ENCODE measurements at regions not wholly inside any gene's neighbourhood (a gene's known extent, or its start where the extent isn't known, plus 50 kb on each side); places are given as distances from the start of the nearest gene placed in this dataset.

- H3K4me2 ChIP-seq (ENCODE audit: low read length): no peak overlapping the region
- no peak overlapping the region for H3K4me3 ChIP-seq (ENCODE audit: low read length)
- no peak overlapping the region for H3K9ac ChIP-seq (ENCODE audit: low read length)
- no peak overlapping the region for H2AFZ ChIP-seq (ENCODE audit: low read depth, low read length)
- no peaks in the 10 kb centered on the region for H3K9me3 ChIP-seq (ENCODE audit: insufficient read depth, low read length)
- no peaks in the 10 kb centered on the region for H4K20me1 ChIP-seq (ENCODE audit: insufficient read depth, low read length)
- no peaks in the 10 kb centered on the region for H3K79me2 ChIP-seq (ENCODE audit: low read length)
- no peak overlapping the region for H3K27ac ChIP-seq (ENCODE audit: low read length)
- no peak for TF ChIP-seq EZH2phosphoT487 (IDR thresholded peaks at IDR 0.05; ENCODE audit: low read depth)
- no peak for TF ChIP-seq CTCF (IDR thresholded peaks at IDR 0.05; ENCODE audit: low read depth, low read length)
- H3K4me1 ChIP-seq (ENCODE audit: low read length): peaks cover 13% of the 10 kb centered on the region
- H3K27me3 ChIP-seq (ENCODE audit: low read depth, low read length): no peaks in the 10 kb centered on the region
- no peaks in the 10 kb centered on the region for H3K36me3 ChIP-seq (replicated peaks; ENCODE audit: low read depth, low read length)
Observed at GRCh38 chr5:62686692-62687091, 108.1 kb downstream of the LRRC70 start.

DNA sequence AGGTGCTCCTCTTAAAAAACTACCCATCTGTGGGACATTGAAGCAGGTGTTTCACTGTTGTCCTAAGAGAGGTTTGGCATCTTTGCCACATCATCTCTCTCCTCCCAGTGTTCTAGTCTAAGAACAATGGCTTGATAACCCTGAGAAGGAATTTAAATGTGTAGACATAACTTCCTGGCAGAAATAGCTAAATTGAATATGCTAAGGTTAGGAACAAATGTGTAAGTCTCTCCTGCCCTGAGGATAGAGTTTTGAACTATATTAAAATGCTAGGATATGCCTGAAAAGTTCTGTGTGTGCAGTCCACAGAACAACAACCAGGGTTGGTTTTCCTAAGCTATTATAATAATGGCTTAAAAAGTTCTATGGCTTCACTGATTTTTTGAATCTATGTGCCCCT, 106.6 kb downstream of the LRRC70 start:
- Histone ChIP-seq H3K27ac (ENCODE audit: low read length) (no peak overlapping the region), H3K4me2 (ENCODE audit: low read length) (no peak overlapping the region), H3K4me3 (ENCODE audit: low read length) (no peak overlapping the region), H4K20me1 (ENCODE audit: insufficient read depth, low read length) (no peaks in the 10 kb centered on the region), H3K79me2 (ENCODE audit: low read length) (no peaks in the 10 kb centered on the region), H3K9ac (ENCODE audit: low read length) (no peak overlapping the region), H2AFZ (ENCODE audit: low read depth, low read length) (no peak overlapping the region), H3K27me3 (ENCODE audit: low read depth, low read length) (no peaks in the 10 kb centered on the region), H3K9me3 (ENCODE audit: insufficient read depth, low read length) (no peaks in the 10 kb centered on the region), H3K36me3 (replicated peaks; ENCODE audit: low read depth, low read length) (no peaks in the 10 kb centered on the region), H3K4me1 (ENCODE audit: low read length) (peaks cover 7% of the 10 kb centered on the region)
- TF ChIP-seq EZH2phosphoT487 (IDR thresholded peaks at IDR 0.05; ENCODE audit: low read depth) (no peak), CTCF (IDR thresholded peaks at IDR 0.05; ENCODE audit: low read depth, low read length) (no peak)

DNA sequence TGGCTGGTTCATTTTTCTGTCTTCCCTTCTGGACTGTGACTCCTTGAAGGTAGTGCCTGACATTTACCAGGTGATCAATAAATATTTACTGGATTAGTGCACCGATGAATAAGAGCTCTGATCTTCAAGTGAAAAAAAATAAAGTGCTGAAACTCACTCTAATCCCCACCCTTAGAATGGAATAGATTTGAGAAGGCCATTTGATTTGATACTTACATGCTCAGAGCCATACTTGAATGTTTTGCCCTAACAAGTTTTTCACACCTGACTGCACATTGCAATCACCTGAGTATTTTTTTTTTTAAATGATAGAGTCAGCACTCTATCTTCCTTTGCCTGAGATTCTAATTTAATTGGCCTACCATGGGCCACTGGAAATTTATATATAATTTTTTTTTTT, 105.7 kb downstream of the LRRC70 start:
- Histone ChIP-seq H3K4me2 (ENCODE audit: low read length) (no peak overlapping the region), H4K20me1 (ENCODE audit: insufficient read depth, low read length) (no peaks in the 10 kb centered on the region), H3K27me3 (ENCODE audit: low read depth, low read length) (no peaks in the 10 kb centered on the region), H3K27ac (ENCODE audit: low read length) (no peak overlapping the region), H2AFZ (ENCODE audit: low read depth, low read length) (no peak overlapping the region), H3K9ac (ENCODE audit: low read length) (no peak overlapping the region), H3K4me3 (ENCODE audit: low read length) (no peak overlapping the region), H3K36me3 (replicated peaks; ENCODE audit: low read depth, low read length) (no peaks in the 10 kb centered on the region), H3K4me1 (ENCODE audit: low read length) (no peaks in the 10 kb centered on the region), H3K9me3 (ENCODE audit: insufficient read depth, low read length) (no peaks in the 10 kb centered on the region), H3K79me2 (ENCODE audit: low read length) (no peaks in the 10 kb centered on the region)
- TF ChIP-seq CTCF (IDR thresholded peaks at IDR 0.05; ENCODE audit: low read depth, low read length): no peak
- TF ChIP-seq EZH2phosphoT487 (IDR thresholded peaks at IDR 0.05; ENCODE audit: low read depth): no peak

DNA sequence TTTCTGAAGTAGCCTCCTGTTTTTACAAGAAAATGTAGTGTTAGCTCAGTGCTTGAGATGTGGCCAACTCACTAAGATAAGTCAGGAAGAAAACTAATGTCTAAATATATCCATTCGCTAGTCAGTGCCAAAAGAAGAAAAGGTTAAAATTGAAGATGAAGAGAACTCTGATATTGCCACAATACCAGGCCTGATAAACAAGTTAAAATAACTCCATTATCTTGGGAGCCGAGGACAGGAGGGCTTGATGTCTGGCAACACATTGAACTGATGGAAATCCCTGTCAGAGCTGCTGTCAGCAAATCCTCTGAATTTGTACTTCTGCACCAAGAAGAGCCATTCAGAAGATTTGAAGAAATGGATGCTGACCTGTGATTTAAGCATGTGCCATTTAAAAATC, 103.4 kb downstream of the LRRC70 start:
- H3K36me3 ChIP-seq (replicated peaks; ENCODE audit: low read depth, low read length): no peaks in the 10 kb centered on the region
- H3K4me1 ChIP-seq (ENCODE audit: low read length): no peaks in the 10 kb centered on the region
- no peaks in the 10 kb centered on the region for H4K20me1 ChIP-seq (ENCODE audit: insufficient read depth, low read length)
- TF ChIP-seq EZH2phosphoT487 (IDR thresholded peaks at IDR 0.05; ENCODE audit: low read depth) (no peak), CTCF (IDR thresholded peaks at IDR 0.05; ENCODE audit: low read depth, low read length) (no peak)
- H2AFZ ChIP-seq (ENCODE audit: low read depth, low read length): no peak overlapping the region
- no peak overlapping the region for H3K4me2 ChIP-seq (ENCODE audit: low read length)
- H3K27me3 ChIP-seq (ENCODE audit: low read depth, low read length): no peaks in the 10 kb centered on the region
- H3K79me2 ChIP-seq (ENCODE audit: low read length): no peaks in the 10 kb centered on the region
- H3K27ac ChIP-seq (ENCODE audit: low read length): no peak overlapping the region
- no peak overlapping the region for H3K4me3 ChIP-seq (ENCODE audit: low read length)
- H3K9me3 ChIP-seq (ENCODE audit: insufficient read depth, low read length): no peaks in the 10 kb centered on the region
- no peak overlapping the region for H3K9ac ChIP-seq (ENCODE audit: low read length)
